Fibroblast of lung (primary cell): ENCODE measurements at regions not wholly inside any gene's neighbourhood (a gene's known extent, or its start where the extent isn't known, plus 50 kb on each side); places are given as distances from the start of the nearest gene placed in this dataset.

ENCODE experiments used
- DNase-seq, 2 donors: peaks; one replicate each; pipeline versions ENCODE4 v3.0.0 to v3.0.0-alpha.2; 2010; ENCODE audit warnings: low read depth in 2 of 2
- H2AFZ ChIP-seq: 2 replicates; pipeline ENCODE4 v1.5.1; 2012; ENCODE audit warnings: low read length, control low read depth, inconsistent platforms
- H3K27ac ChIP-seq: 2 replicates; pipeline ENCODE4 v1.5.1; 2011; ENCODE audit warnings: low read length, control low read depth; ENCODE audit not compliant: insufficient read depth
- H3K27me3 ChIP-seq: 2 replicates; pipeline ENCODE4 v1.5.1; 2011; ENCODE audit warnings: mild to moderate bottlenecking, low read length; ENCODE audit not compliant: control insufficient read depth, insufficient read depth
- H3K36me3 ChIP-seq: 2 replicates; pipeline ENCODE4 v1.5.1; 2011; ENCODE audit warnings: low read length; ENCODE audit not compliant: control insufficient read depth, insufficient read depth
- H3K4me1 ChIP-seq: 2 replicates; pipeline ENCODE4 v1.5.1; 2011; ENCODE audit warnings: low read length; ENCODE audit not compliant: control insufficient read depth, insufficient read depth; ENCODE audit errors: extremely low read depth
- H3K4me2 ChIP-seq: 2 replicates; pipeline ENCODE4 v1.5.1; 2011; ENCODE audit warnings: low read length, control low read depth; ENCODE audit not compliant: insufficient read depth; ENCODE audit errors: extremely low read depth
- H3K4me3 ChIP-seq, 4 experiments: fragments of 200-600 bp in 1 of 4; sonication (generic) in 1 of 4; replicated peaks in 1 of 4; 2 replicates each; pipeline ENCODE4 v1.5.1; 2011 to 2016; ENCODE audit warnings: low read length in 4 of 4, low read depth in 3 of 4, mild to moderate bottlenecking in 3 of 4, control low read depth in 2 of 4, inconsistent platforms in 1 of 4, mixed read lengths in 1 of 4; ENCODE audit not compliant: insufficient read depth in 1 of 4; ENCODE audit errors: control extremely low read depth in 1 of 4
- H3K79me2 ChIP-seq: 2 replicates; pipeline ENCODE4 v1.5.1; 2012; ENCODE audit warnings: mild to moderate bottlenecking, low read length, inconsistent platforms; ENCODE audit not compliant: control insufficient read depth, insufficient read depth
- H3K9ac ChIP-seq: 2 replicates; pipeline ENCODE4 v1.5.1; 2011; ENCODE audit warnings: mild to moderate bottlenecking, low read length, control low read depth; ENCODE audit not compliant: insufficient read depth
- H3K9me3 ChIP-seq: 2 replicates; pipeline ENCODE4 v1.5.1; 2012; ENCODE audit warnings: low read depth, low read length; ENCODE audit not compliant: control insufficient read depth, insufficient read depth
- H4K20me1 ChIP-seq: 2 replicates; pipeline ENCODE4 v1.5.1; 2011; ENCODE audit warnings: low read length; ENCODE audit not compliant: control insufficient read depth, insufficient read depth; ENCODE audit errors: extremely low read depth
- EZH2 ChIP-seq: IDR thresholded peaks from 2 replicates; pipeline ENCODE4 v1.5.1; 2012; ENCODE audit warnings: low read length, control low read depth, mild to moderate bottlenecking; ENCODE audit errors: missing control alignments
- TF ChIP-seq, protein P1 (sequence below), 2 donors: IDR thresholded peaks in 1 of 2; conservative IDR thresholded peaks in 1 of 2; 1 replicate in 1 of 2; 2 replicates in 1 of 2; pipeline ENCODE4 v1.5.1; 2011 to 2012; ENCODE audit warnings: low read length in 2 of 2, control low read depth in 1 of 2, inconsistent platforms in 1 of 2, low read depth in 1 of 2, mild to moderate bottlenecking in 1 of 2

- Histone ChIP-seq H3K4me1 (no peaks in the 10 kb centered on the region), H3K4me3 (no peak overlapping the region), H3K27ac (no peak overlapping the region), H3K36me3 (no peaks in the 10 kb centered on the region), H2AFZ (no peak overlapping the region), H3K27me3 (no peaks in the 10 kb centered on the region), H3K9ac (no peak overlapping the region), H3K79me2 (no peaks in the 10 kb centered on the region), H3K4me2 (no peak overlapping the region), H3K9me3 (no peaks in the 10 kb centered on the region), H4K20me1 (no peaks in the 10 kb centered on the region)
- no peak for DNase-seq
- no peak for TF ChIP-seq EZH2
- TF ChIP-seq, protein P1, sequence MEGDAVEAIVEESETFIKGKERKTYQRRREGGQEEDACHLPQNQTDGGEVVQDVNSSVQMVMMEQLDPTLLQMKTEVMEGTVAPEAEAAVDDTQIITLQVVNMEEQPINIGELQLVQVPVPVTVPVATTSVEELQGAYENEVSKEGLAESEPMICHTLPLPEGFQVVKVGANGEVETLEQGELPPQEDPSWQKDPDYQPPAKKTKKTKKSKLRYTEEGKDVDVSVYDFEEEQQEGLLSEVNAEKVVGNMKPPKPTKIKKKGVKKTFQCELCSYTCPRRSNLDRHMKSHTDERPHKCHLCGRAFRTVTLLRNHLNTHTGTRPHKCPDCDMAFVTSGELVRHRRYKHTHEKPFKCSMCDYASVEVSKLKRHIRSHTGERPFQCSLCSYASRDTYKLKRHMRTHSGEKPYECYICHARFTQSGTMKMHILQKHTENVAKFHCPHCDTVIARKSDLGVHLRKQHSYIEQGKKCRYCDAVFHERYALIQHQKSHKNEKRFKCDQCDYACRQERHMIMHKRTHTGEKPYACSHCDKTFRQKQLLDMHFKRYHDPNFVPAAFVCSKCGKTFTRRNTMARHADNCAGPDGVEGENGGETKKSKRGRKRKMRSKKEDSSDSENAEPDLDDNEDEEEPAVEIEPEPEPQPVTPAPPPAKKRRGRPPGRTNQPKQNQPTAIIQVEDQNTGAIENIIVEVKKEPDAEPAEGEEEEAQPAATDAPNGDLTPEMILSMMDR (conservative IDR thresholded peaks at IDR 0.05 in 1 of 2, IDR thresholded peaks at IDR 0.05 in 1 of 2; ENCODE audit: low read depth in 1 of 2, low read length in 2 of 2): no peak
Measured at GRCh38 chr16:79849119-79849518, 248.6 kb upstream of the MAF start.

DNA sequence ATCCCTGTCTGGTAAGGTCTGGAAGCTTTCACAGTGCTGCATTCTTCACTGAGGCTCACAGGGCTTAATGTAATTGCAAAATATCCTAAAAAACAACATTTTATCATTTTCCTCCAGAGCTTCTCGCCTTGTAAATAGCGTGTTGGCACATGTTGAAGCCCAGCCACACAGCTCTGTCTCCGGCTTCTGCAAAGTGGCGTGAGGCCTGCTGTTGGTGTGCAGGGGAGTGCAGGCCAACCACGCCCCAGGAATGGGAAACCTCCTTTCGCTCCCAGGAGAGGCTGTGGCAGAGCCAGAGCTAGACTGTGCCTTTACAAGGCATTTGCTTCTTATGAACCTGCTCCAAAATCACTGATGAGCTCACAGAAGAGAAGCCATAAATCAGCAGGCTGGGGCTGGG lies 248.2 kb upstream of the MAF start:
- DNase-seq: no peak
- no peaks in the 10 kb centered on the region for H3K27me3 ChIP-seq
- no peak for TF ChIP-seq EZH2
- TF ChIP-seq, protein P1 (conservative IDR thresholded peaks at IDR 0.05 in 1 of 2, IDR thresholded peaks at IDR 0.05 in 1 of 2; ENCODE audit: low read depth in 1 of 2, low read length in 2 of 2): no peak
- H3K79me2 ChIP-seq: no peaks in the 10 kb centered on the region
- no peak overlapping the region for H3K4me3 ChIP-seq
- H3K9me3 ChIP-seq: no peaks in the 10 kb centered on the region
- no peak overlapping the region for H3K9ac ChIP-seq
- no peaks in the 10 kb centered on the region for H4K20me1 ChIP-seq
- no peak overlapping the region for H3K4me2 ChIP-seq
- H3K36me3 ChIP-seq: no peaks in the 10 kb centered on the region
- no peak overlapping the region for H2AFZ ChIP-seq
- H3K4me1 ChIP-seq: no peaks in the 10 kb centered on the region
- no peak overlapping the region for H3K27ac ChIP-seq

GRCh38 chr16:79847569-79847968 lies 247.0 kb upstream of the MAF start:
- no peaks in the 10 kb centered on the region for H3K36me3 ChIP-seq
- no peaks in the 10 kb centered on the region for H3K4me1 ChIP-seq
- H3K27me3 ChIP-seq: no peaks in the 10 kb centered on the region
- no peaks in the 10 kb centered on the region for H4K20me1 ChIP-seq
- H2AFZ ChIP-seq: no peak overlapping the region
- H3K4me3 ChIP-seq: no peak overlapping the region
- DNase-seq: no peak
- H3K4me2 ChIP-seq: no peak overlapping the region
- no peaks in the 10 kb centered on the region for H3K9me3 ChIP-seq
- H3K9ac ChIP-seq: no peak overlapping the region
- no peak overlapping the region for H3K27ac ChIP-seq
- no peak for TF ChIP-seq EZH2
- TF ChIP-seq, protein P1 (conservative IDR thresholded peaks at IDR 0.05 in 1 of 2, IDR thresholded peaks at IDR 0.05 in 1 of 2; ENCODE audit: low read depth in 1 of 2, low read length in 2 of 2): no peak
- no peaks in the 10 kb centered on the region for H3K79me2 ChIP-seq
